K562 (cell line): ENCODE measurements at regions not wholly inside any gene's neighbourhood (a gene's known extent, or its start where the extent isn't known, plus 50 kb on each side); places are given as distances from the start of the nearest gene placed in this dataset.

ENCODE experiments used
- ATAC-seq: fragments of 200-7000 bp; cut with Tn5 transposase; 3 replicates; pipeline ENCODE4 v1.9.1; 2020; ENCODE audit warnings: moderate library complexity
- BruUV-seq: library from RNA; stranded (reverse); fragments of 400-500 nt; replicated peaks from 2 replicates; lab custom pipeline; 2021; lab: Mats Ljungman, UMichigan
- CTCF ChIA-PET: fragments of 300-600 bp; formaldehyde crosslinking; extraction: SDS; loops from one replicate; lab custom pipeline; 2021; ENCODE audit warnings: low intra/inter-chr PET ratio; lab: Yijun Ruan, JAX
- POLR2A ChIA-PET: fragments of 300-600, 350-650 bp; sonication (Branson Sonifier 250); formaldehyde crosslinking; extraction: SDS; loops from one replicate; lab custom pipeline; 2021; ENCODE audit warnings: antibody characterized with exemption, inconsistent platforms; lab: Yijun Ruan, JAX
- DNase-seq, 4 experiments: peaks; one replicate each; pipeline versions ENCODE4 v3.0.0 to v3.0.0-alpha.2; 2011 to 2018; ENCODE audit warnings: low spot score in 3 of 4, mixed read lengths in 3 of 4; ENCODE audit errors: extremely low read depth in 1 of 4
- FAIRE-seq: peaks from 2 replicates; lab custom pipeline; 2011; peaks lifted over from hg19 to GRCh38; lab: Jason Lieb, UNC
- H2AFZ ChIP-seq: 2 replicates; pipeline ENCODE4 v1.6.0; 2011; ENCODE audit warnings: low read depth, low read length, control low read depth, inconsistent platforms
- H3K27ac ChIP-seq: fragments of 200-600 bp; 3 replicates; pipeline ENCODE4 v1.8.0; 2011; ENCODE audit warnings: low read depth, mild to moderate bottlenecking, control low read depth, inconsistent platforms, low read length, moderate library complexity, mixed read lengths; ENCODE audit errors: extremely low read depth
- H3K27me3 ChIP-seq, 2 experiments: fragments of 300-600 bp in 1 of 2; 2 replicates in 1 of 2; 3 replicates in 1 of 2; pipeline versions ENCODE4 v1.6.0 to v1.8.0; 2011; ENCODE audit warnings: inconsistent platforms in 2 of 2, low read length in 2 of 2, mild to moderate bottlenecking in 1 of 2, mixed read lengths in 1 of 2, moderate library complexity in 1 of 2; ENCODE audit not compliant: control insufficient read depth in 2 of 2, insufficient read depth in 2 of 2
- H3K36me3 ChIP-seq: fragments of 300-600 bp; 3 replicates; pipeline ENCODE4 v1.8.0; 2011; ENCODE audit warnings: mild to moderate bottlenecking, low read length, inconsistent platforms; ENCODE audit not compliant: control insufficient read depth, insufficient read depth
- H3K4me1 ChIP-seq, 2 experiments: fragments of 200-600 bp in 1 of 2; replicated peaks in 1 of 2; 2 replicates in 1 of 2; 3 replicates in 1 of 2; pipeline versions ENCODE4 v1.5.1 to v1.8.0; 2011; ENCODE audit warnings: inconsistent platforms in 2 of 2, low read length in 2 of 2, mild to moderate bottlenecking in 1 of 2, mixed read lengths in 1 of 2, moderate library complexity in 1 of 2; ENCODE audit not compliant: control insufficient read depth in 2 of 2, insufficient read depth in 2 of 2
- H3K4me2 ChIP-seq: 2 replicates; pipeline ENCODE4 v1.6.1; 2011; ENCODE audit warnings: low read length, control low read depth, inconsistent platforms, mixed read lengths; ENCODE audit not compliant: insufficient read depth
- H3K4me3 ChIP-seq: fragments of 200-600 bp; sonication (generic), shearing (Covaris generic); 2 replicates; pipeline ENCODE4 v1.5.1; 2016; ENCODE audit warnings: control low read depth, inconsistent platforms
- H3K79me2 ChIP-seq: fragments of 200-600 bp; 3 replicates; pipeline ENCODE4 v1.8.0; 2011; ENCODE audit warnings: low read length, inconsistent platforms; ENCODE audit not compliant: control insufficient read depth, insufficient read depth
- H3K9ac ChIP-seq, 2 experiments: 2 replicates each; pipeline versions ENCODE4 v1.6.0 to v1.6.1; 2011; ENCODE audit warnings: low read depth in 2 of 2, low read length in 2 of 2, control low read depth in 1 of 2, inconsistent platforms in 1 of 2, mild to moderate bottlenecking in 1 of 2, mixed read lengths in 1 of 2; ENCODE audit not compliant: insufficient read depth in 1 of 2
- H3K9me1 ChIP-seq: one replicate; pipeline ENCODE4 v1.6.0; 2011; ENCODE audit warnings: inconsistent platforms, mild to moderate bottlenecking, low read length, moderate library complexity; ENCODE audit not compliant: control insufficient read depth, insufficient read depth
- H3K9me3 ChIP-seq: replicated peaks from 2 replicates; pipeline ENCODE4 v1.5.1; 2011; ENCODE audit warnings: low read depth, low read length, inconsistent platforms; ENCODE audit not compliant: control insufficient read depth, insufficient read depth
- H4K20me1 ChIP-seq: replicated peaks from 2 replicates; pipeline ENCODE4 v1.6.1; 2011; ENCODE audit warnings: low read length, inconsistent platforms, mixed read lengths; ENCODE audit not compliant: control insufficient read depth, insufficient read depth
- CBX3 ChIP-seq, 2 experiments: IDR thresholded peaks; 1 replicate in 1 of 2; 2 replicates in 1 of 2; pipeline ENCODE4 v1.6.1; 2012; ENCODE audit warnings: inconsistent platforms in 2 of 2, low read length in 2 of 2, borderline replicate concordance in 1 of 2, control low read depth in 1 of 2
- CBX8 ChIP-seq: fragments of 200-600 bp; sonication (generic); IDR thresholded peaks from 2 replicates; pipeline ENCODE4 v1.6.1; 2012; ENCODE audit warnings: borderline replicate concordance, mixed run types, low read depth, mild to moderate bottlenecking, moderate library complexity, mixed read lengths, low read length, control low read depth, inconsistent platforms; ENCODE audit not compliant: poor library complexity, severe bottlenecking; ENCODE audit errors: extremely low read depth
- CXXC5 ChIP-seq: fragments of 250-450 bp; sonication (Bioruptor Pico); IDR thresholded peaks from 2 replicates; pipeline ENCODE4 v1.8.0; 2022; ENCODE audit warnings: inconsistent platforms, mild to moderate bottlenecking, moderate library complexity
- ETV6 ChIP-seq, 3 experiments: fragments of 150-350 bp in 1 of 3; sonication (generic) in 1 of 3; formaldehyde crosslinking in 1 of 3; IDR thresholded peaks; 2 replicates each; pipeline versions ENCODE4 v1.6.1 to v1.8.0; 2014 to 2022; ENCODE audit warnings: borderline replicate concordance in 2 of 3, low read depth in 2 of 3, antibody characterized with exemption in 1 of 3, low read length in 1 of 3, mild to moderate bottlenecking in 1 of 3, missing genetic modification reagents in 1 of 3
- EZH2 ChIP-seq: IDR thresholded peaks from 2 replicates; pipeline ENCODE4 v1.6.1; 2012; ENCODE audit warnings: low read depth, mild to moderate bottlenecking, inconsistent platforms, low read length, borderline replicate concordance
- MAFG ChIP-seq: fragments of 450-650 bp; conservative IDR thresholded peaks from 2 replicates; pipeline ENCODE4 v1.6.1; 2016; ENCODE audit warnings: missing genetic modification characterization, missing compliant biosample characterization
- MBD2 ChIP-seq: sonication (generic); IDR thresholded peaks from 2 replicates; pipeline ENCODE4 v1.6.1; 2016; ENCODE audit warnings: low read depth, borderline replicate concordance
- NR2C1 ChIP-seq, 2 experiments: fragments of 450-650 bp; IDR thresholded peaks; 2 replicates each; pipeline ENCODE4 v1.6.1; 2017; ENCODE audit warnings: mild to moderate bottlenecking in 2 of 2, antibody characterized with exemption in 1 of 2, inconsistent platforms in 1 of 2, missing compliant biosample characterization in 1 of 2, missing genetic modification characterization in 1 of 2
- PPARD ChIP-seq: fragments of 250-450 bp; sonication (Bioruptor Pico); IDR thresholded peaks from 2 replicates; pipeline ENCODE4 v1.8.0; 2022; ENCODE audit warnings: inconsistent platforms, mild to moderate bottlenecking, moderate library complexity
- SAFB2 ChIP-seq: fragments of 200-400 bp; formaldehyde crosslinking; IDR thresholded peaks from 2 replicates; pipeline ENCODE4 v1.6.1; 2018; ENCODE audit warnings: borderline replicate concordance, low read length, low read depth, moderate library complexity; ENCODE audit not compliant: severe bottlenecking
- STAT5A ChIP-seq: IDR thresholded peaks from 2 replicates; pipeline ENCODE4 v1.6.1; 2012; ENCODE audit warnings: low read length, inconsistent platforms, borderline replicate concordance
- TBL1XR1 ChIP-seq, 2 experiments: IDR thresholded peaks; 2 replicates each; pipeline ENCODE4 v1.6.1; 2012; ENCODE audit warnings: improper control_type of control experiment in 2 of 2, low read length in 2 of 2, mild to moderate bottlenecking in 1 of 2
- TFE3 ChIP-seq: fragments of 450-650 bp; formaldehyde crosslinking; IDR thresholded peaks from 2 replicates; pipeline ENCODE4 v1.4.0; 2020; ENCODE audit warnings: mild to moderate bottlenecking, mixed read lengths
- XRCC5 ChIP-seq: fragments of 200-400 bp; formaldehyde crosslinking; IDR thresholded peaks from 2 replicates; pipeline ENCODE4 v1.6.1; 2017; ENCODE audit warnings: low read depth, mild to moderate bottlenecking, low read length
- ZNF445 ChIP-seq: fragments of 250-450 bp; sonication (Bioruptor Pico); IDR thresholded peaks from 2 replicates; pipeline ENCODE4 v1.4.0; 2020; ENCODE audit warnings: low read depth, mild to moderate bottlenecking, moderate library complexity
- ZSCAN32 ChIP-seq: fragments of 450-650 bp; formaldehyde crosslinking; IDR thresholded peaks from 2 replicates; pipeline ENCODE4 v1.4.0; 2020; ENCODE audit warnings: mild to moderate bottlenecking, moderate library complexity
- whole genome bisulfite sequencing: fragments of 100-300 bp; shearing (Covaris generic); methylation state at CpG from one replicate; pipeline ENCODE4 v1.1.6; 2016; ENCODE audit warnings: low coverage, mixed read lengths; ENCODE audit not compliant: insufficient coverage; ENCODE audit errors: missing lambda C conversion rate; 5-methylcytosine and 5-hydroxymethylcytosine counted together
- in situ Hi-C: fragments of 300-500 bp; cut with MboI; formaldehyde crosslinking; loops from 4 replicates; pipeline ENCODE4 v1.15.0; 2018; ENCODE audit warnings: inconsistent platforms, mixed read lengths
- intact Hi-C: fragments of 100-400 bp; cut with micrococcal nuclease; formaldehyde crosslinking; loops from 2 replicates; pipeline ENCODE4 v1.14.2; 2022
- TF ChIP-seq, protein P1 (sequence below): fragments of 250-450 bp; sonication (Bioruptor Pico); IDR thresholded peaks from 2 replicates; pipeline ENCODE4 v1.5.0; 2021

GRCh38 chr5:74184649-74185048, 455.9 kb downstream of the ENC1 start (continued):
- TF ChIP-seq, protein P1, sequence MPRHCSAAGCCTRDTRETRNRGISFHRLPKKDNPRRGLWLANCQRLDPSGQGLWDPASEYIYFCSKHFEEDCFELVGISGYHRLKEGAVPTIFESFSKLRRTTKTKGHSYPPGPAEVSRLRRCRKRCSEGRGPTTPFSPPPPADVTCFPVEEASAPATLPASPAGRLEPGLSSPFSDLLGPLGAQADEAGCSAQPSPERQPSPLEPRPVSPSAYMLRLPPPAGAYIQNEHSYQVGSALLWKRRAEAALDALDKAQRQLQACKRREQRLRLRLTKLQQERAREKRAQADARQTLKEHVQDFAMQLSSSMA, result no peak
- no peak for TF ChIP-seq SAFB2
- TF ChIP-seq TFE3 (CRISPR knock-in tag), result no peak
- no peak for TF ChIP-seq ETV6 (IDR thresholded peaks at IDR 0.05; ENCODE audit: borderline replicate concordance in 1 of 2, low read depth in 2 of 2, low read length in 1 of 2)
- TF ChIP-seq ETV6 (CRISPR knock-in tag; IDR thresholded peaks at IDR 0.05; ENCODE audit: borderline replicate concordance), result no peak
- no peak for TF ChIP-seq XRCC5
- no peak for TF ChIP-seq CBX3 (IDR thresholded peaks at IDR 0.05; ENCODE audit: borderline replicate concordance in 1 of 2, low read length in 2 of 2)

- Histone ChIP-seq H3K9ac (no peak overlapping the region), H2AFZ (no peak overlapping the region), H3K9me3 (no peaks in the 10 kb centered on the region), H3K27me3 (peaks cover 0 to 18% of the 10 kb centered on the region in 2 experiments; a peak in 3 of 5 replicates), H3K4me1 (no peaks in the 10 kb centered on the region; a peak in 1 of 5 replicates), H3K9me1 (no peaks in the 10 kb centered on the region), H3K79me2 (no peaks in the 10 kb centered on the region), H3K27ac (no peak overlapping the region), H4K20me1 (no peaks in the 10 kb centered on the region), H3K36me3 (no peaks in the 10 kb centered on the region), H3K4me3 (no peak overlapping the region), H3K4me2 (no peak overlapping the region)
- DNase-seq, result no peak
- 1% methylated on average over 8 of the region's 8 CpGs for WGBS
- ATAC-seq, result no peak
- BruUV-seq, result no TSS peak
- FAIRE-seq, result no peak
- intact Hi-C loops (no loop called here), in situ Hi-C loops (no loop called here)
- ChIA-PET CTCF (no interaction called here), POLR2A (interaction anchor here (0.6 kb wide), 1 partner anchor 127 kb away, joined by 3 read pairs; no protein-coding TSS in a partner anchor)
- TF ChIP-seq NR2C1 (IDR thresholded peaks at IDR 0.05), result no peak
- no peak for TF ChIP-seq NR2C1 (tag; IDR thresholded peaks at IDR 0.05)
- TF ChIP-seq MAFG (tag), result no peak
- no peak for TF ChIP-seq PPARD (CRISPR knock-in tag)
- TF ChIP-seq TBL1XR1 (IDR thresholded peaks at IDR 0.05; ENCODE audit: low read length in 2 of 2), result no peak
- no peak for TF ChIP-seq STAT5A
- no peak for TF ChIP-seq CXXC5
- TF ChIP-seq CBX8, result no peak
- TF ChIP-seq EZH2, result no peak
- TF ChIP-seq MBD2, result no peak
- TF ChIP-seq ZNF445 (CRISPR knock-in tag), result no peak
- no peak for TF ChIP-seq ZSCAN32 (CRISPR knock-in tag)
Observed at GRCh38 chr5:74183041-74183440, 457.5 kb downstream of the ENC1 start.
